GM19463 (cell line): ENCODE measurements at regions not wholly inside any gene's neighbourhood (a gene's known extent, or its start where the extent isn't known, plus 50 kb on each side); places are given as distances from the start of the nearest gene placed in this dataset.
"Not testable (repeated sequence)": the region's sequence is repeated elsewhere in the genome, so short reads cannot be mapped to it uniquely, and the experiment has no call there.

Source experiments
- ATAC-seq: cut with Tn5 transposase; IDR thresholded peaks from one replicate; pipeline ENCODE4 v1.9.1; 2021; ENCODE audit warnings: mild to moderate bottlenecking, moderate library complexity; ENCODE audit not compliant: unreplicated experiment

DNA sequence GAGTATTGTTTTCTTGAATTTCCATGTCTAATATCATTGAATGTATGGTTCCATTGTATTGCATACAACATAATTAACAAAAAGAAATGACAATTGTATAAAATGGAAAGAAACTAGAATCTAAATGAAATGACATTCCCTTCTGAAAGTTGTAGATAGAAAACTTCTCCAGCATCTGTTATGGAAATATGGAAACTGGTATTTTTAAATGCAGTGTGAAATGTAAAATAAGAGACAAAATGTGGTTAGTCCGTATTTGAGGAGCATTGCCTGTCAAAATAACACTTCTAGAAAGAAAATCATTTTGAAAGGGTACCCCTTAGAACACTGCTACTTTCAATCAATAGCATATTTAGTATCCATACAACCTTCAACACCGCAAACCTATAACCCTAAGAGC lies 286.3 kb upstream of the CELF2 start:
- ATAC-seq, result no peak

DNA sequence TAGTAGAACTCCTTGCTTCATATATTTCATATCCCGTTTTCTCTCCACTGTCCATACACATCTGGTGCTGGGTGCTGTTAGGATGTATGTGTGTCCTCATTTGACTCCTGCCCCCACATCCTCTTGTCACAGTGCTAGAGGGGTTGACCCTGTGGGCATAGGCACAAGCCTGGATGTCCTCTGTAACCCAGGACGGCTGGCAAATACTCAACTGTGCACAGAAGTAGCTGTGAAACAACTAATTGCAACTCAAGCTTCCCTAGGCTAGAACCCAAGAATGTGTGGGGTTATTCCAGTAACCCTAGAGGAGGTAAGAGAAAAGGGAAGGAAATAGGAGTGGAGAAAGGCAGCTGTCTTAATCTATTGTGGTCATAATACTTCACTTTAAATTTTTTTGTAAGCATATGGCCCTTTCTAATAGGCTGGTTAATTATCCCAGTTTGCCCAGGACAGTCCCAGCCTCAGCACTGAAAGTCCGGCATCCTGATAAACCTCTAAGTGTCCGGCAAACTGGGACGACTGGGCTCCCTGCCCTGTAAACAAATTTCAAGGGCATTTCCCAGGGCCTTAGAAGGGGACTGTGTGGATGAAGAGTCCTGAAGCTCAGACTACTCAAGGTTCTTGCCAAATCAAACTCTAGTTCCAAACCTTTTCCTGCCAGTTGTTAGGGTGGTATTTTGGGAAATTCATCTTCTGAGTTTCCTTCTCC lies 283.2 kb upstream of the CELF2 start:
- ATAC-seq, result no peak

DNA sequence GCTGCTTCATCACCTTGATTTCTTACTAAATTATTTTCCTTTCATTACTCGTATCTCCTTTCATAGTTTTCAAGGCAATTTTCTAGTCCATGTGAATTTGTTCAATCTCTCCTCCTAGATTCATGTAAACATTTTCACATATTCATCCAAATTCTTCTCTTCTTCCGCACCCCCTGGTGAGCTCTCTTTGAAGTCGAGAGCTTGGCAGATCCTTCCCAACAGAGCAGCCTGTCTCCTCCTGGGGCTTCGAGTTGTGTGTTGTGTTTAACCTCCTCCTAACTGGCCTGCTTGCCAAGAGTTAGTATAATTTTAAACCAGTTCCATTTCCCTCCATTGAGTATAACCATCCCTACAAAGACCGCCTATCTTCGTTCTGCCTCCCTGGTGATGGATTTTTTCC lies 272.4 kb upstream of the CELF2 start:
- no peak for ATAC-seq

DNA sequence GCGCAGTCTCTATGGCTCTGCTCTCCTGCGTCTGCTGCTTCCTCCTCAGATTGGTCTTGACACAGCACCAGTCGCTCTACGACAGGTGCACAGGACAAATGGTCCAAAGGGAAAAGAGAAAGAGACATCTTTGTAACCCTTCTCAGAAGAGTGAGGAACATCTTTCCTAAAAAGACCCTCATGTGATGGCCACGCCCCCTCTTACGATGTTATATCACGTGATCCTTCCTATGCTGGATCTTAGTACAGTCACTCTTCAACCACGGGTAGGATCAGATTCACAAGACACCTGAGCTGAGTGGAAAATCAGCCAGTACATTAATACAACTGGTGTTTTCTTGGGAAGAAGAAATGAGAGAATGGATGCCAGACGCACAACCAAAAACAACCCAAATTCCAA lies 262.2 kb upstream of the CELF2 start:
- no peak for ATAC-seq

DNA sequence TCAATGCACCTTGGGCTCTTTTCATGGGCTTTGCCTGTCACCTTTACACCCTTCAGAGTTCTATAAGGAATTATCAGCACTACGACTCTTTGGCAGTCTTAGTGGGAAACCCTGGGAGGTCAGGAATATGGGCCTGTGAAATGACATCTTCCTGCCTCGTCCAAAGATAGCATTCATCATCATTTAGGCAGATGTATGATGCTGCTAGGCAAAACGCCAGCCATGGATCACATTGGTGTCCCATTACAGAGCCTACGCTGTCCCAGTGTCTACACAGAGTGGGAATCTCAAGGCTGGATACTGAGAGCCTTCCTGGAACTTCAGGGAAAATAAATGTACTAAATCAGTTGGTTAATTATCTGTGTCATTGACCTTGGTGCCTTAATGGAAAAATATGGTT lies 259.4 kb upstream of the CELF2 start:
- no peak for ATAC-seq

DNA sequence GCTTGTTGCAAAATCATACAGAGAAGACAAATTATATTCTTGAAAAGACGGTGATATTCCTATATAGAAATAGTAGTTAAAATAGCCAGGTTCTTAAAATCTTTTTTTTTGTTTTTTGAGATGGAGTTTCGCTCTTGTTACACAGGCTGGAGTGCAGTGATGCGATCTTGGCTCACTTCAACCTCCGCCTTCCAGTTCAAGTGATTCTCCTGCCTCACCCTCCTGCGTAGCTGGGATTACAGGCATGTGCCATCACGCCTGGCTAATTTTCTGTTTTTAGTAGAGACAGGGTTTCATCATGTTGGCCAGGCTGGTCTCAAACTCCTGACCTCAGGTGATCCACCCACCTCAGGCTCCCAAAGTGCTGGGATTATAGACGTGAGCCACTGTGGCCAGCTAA lies 257.9 kb upstream of the CELF2 start:
- not testable (repeated sequence) for ATAC-seq

DNA sequence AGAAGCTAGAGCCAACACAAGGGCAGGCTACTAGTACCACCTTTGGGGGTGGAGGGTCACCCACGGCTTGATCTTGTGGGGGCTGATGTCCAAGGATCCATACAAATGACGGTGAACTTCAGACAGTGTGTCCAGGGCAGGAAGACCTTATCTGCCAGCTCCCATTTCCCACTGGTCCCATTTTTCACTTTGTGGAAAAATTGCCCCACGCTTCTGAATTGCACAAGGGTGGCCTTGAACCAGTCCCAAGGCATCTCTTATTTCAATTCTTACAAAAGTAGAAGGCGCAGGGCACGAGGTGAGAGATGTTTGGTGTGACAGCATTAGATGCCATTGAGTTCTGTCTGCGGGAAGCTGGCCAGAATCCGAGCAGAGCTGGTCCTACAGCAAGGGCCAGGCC lies 252.7 kb upstream of the CELF2 start:
- no peak for ATAC-seq

DNA sequence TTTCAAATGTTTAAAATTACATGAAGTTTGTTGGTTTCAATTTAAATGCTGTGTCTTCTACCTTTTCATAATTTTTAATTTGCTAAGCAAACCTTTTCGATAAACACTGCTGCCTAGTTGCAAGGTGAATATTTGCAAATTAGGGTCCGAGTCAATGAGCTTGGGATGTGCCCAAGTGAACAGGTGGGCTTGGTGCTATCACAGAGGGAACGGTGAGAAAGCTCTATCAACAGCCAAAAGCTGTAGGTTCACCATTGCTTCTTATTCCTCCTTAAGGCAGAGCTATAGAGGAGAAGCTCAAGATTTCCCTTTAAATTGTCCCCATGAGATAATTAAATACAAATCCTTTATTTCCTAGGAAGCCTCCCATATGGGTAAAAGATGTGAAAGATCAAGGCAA lies 245.3 kb upstream of the CELF2 start:
- no peak for ATAC-seq

DNA sequence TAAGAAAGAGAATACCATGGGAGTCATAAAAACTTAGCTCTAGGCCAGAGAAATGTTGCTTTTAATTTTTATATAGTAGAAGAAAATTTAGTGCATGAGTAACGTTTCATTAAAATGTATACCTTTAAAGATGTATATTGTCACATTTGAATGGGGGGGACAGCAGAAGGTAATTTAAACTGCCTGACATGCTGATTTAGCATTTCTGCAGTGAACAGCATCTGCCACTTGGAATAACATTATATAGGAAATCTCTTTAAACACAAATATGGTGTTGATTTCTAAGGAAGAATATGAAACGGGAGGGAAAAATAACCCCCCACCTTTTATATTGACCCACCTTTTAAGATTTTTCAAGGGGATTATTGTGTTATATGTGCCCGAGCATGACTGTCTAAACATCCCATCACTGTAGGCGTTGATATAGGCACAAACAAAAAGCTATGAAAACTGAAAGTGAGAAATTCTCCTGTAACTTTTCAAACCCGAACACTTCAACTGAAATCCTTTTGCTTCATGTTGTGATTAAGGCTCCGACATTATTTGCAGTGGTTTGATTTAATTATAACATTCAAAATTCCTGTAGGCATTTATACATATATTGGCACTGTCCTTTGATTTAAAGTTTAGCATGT lies 244.7 kb upstream of the CELF2 start:
- ATAC-seq, result no peak

DNA sequence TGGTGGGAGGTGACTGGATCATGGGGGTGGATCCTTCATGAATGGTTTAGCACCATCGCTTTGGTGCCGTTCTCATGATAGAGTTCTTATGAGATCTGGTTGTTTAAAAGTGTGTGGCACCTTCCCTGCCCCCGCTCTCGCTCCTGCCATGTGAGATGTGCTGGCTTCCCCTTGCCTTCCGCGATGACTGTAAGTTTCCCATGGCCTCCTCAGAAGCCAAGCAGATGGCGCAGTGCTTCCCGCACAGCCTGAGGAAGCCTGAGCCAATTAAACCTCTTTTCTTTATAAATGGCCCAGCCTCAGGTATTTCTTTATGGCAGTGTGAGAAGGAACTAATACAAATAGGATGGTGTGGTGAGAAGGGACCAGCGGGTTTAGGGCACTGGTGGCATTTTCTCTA lies 243.3 kb upstream of the CELF2 start:
- no peak for ATAC-seq

DNA sequence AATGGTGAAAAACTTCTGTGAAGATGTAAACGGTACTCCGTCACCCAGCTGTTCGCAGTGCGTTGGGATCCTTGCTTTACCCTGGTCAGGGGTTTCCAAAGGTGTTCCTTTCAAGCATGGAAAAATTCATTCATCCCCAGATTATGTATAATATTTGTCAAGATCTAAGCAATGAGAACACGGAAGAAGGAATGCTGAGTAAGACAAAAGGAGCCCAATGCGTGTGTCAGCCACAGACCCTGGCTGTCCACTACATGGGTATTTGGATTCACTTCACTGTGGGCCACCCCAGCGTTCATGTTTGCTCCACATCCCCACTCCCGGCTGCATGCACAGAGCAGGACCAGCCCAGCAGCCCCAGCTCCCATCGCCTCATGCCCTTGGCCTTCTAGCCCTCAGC lies 241.3 kb upstream of the CELF2 start:
- ATAC-seq, result no peak

DNA sequence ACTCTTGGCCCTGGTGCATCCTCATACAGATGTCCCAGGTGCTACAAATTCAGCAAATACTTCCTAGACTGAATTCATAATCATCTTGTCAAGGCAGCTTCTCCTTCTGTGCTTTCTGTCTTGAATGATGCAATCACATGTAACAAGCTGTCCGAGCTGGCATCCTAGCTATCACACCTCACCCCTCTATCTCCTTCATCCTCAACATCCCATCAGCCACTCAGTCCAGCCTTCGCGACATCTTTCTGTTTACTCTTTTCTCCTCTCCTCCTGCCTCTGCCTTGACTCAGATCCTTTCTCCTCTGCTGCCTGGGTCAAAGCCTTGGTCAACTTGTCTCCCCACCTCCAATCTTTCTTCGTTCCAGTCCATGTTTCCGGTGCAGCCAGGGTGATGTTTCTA lies 240.4 kb upstream of the CELF2 start:
- ATAC-seq, result no peak

DNA sequence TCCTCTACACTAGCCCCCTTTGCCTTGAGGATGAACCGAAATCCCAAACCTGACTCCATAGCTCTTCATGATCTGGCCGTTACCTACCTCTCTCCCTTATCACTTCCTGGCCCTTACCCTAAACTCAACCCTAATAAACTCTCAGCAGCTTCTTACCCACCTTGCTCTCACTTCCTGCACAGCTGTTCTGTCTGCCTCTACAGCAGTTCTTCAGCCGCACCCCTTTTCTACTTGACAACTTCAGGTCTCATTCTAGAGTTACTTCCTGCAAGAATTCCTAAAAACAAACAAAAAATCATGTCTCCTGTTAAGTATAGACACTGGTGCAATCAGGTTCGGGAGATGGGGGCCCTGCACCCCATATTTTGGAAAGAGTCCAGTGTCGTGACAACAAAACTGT lies 239.9 kb upstream of the CELF2 start:
- ATAC-seq, result no peak

DNA sequence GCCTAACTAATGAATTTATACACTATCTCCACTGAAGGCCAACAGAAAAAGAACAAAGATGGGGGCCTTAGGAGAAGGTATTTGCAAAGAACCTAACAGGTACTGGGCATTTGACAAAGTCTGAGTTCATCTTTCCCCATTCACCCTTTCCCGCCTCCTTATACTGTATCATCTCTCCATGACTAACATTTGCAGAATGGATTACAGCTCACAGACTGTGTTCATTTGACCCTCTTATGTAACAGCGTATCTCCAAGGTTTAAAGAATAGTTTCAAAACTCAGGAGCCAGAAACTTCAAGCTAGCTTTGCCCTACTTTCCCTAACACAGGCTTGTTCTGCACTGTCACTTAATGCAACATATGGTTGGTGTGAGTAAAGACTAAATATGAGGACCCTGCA lies 238.7 kb upstream of the CELF2 start:
- ATAC-seq, result no peak

DNA sequence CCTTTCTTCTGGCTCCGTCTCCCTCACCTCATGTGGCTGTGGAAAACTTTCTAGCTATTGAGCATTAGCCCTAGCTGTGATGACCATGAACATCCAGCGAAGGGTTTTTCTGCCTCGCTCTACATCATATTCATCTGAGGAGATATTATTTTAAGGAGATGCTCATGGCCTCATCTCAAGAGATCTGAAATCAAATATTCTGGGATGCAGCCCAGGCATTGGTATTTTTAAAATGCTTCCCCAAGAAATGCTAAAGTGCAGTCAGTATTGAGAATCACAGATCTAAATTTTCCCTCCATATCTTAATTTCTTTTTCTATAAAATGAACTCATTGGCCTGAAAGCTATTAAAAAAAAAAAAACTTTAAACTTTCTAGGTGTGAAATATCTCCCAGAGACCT lies 238.2 kb upstream of the CELF2 start:
- ATAC-seq, result no peak

DNA sequence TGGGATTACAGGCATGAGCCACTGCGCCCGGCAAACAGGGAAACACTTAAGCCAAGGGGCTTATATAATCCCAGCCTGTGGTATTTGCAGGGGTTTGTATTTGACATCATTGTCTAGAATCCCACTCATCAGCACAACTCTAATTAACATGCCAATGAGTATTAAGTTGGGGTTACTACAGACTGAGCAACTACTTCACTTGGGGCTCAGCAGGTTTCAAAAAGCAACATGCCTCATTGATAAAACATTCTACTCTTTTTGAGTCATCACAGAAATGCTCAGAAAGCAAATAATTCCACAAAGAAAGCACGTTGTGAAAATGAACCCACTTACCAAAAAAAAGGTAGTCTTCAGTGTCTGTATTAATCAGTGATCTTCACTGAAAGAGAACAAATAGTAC lies 236.9 kb upstream of the CELF2 start:
- no peak for ATAC-seq

DNA sequence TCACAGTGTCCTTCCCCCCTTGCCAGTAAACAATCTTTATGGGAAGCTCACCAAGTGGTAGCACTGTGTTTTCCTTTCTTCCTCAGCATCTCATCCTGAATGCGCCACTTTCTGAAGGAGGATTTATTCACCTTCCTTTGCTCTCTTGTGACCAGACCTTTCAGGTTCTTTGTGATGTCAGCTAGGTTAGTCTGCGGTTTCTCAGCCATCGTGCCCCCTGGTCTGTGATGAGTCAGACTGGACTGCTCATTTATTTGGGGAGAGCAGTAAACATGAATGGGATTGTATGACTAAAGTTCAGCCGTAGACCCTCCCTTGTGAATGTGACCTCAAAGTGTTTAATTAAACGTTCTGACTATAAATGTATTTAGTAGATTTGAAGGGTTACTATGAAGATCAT lies 235.1 kb upstream of the CELF2 start:
- no peak for ATAC-seq

DNA sequence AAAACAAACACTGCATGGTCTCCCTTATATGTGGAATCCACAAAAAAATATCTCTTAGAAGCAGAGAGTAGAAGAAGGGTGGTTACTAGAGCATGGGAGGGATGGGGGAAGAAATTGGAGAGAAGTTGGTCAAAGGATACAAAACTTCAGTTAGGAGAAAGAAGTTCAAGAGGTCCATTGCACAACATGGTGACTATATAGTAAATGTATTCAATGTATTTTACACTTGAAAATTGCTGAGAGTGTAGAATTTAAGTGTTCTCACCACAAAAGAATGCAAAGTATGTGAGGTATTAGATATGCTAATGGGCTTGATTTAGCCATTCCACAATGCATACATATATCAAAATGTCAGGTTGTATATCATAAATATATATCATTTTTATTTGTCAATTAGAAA lies 232.0 kb upstream of the CELF2 start:
- ATAC-seq, result no peak

DNA sequence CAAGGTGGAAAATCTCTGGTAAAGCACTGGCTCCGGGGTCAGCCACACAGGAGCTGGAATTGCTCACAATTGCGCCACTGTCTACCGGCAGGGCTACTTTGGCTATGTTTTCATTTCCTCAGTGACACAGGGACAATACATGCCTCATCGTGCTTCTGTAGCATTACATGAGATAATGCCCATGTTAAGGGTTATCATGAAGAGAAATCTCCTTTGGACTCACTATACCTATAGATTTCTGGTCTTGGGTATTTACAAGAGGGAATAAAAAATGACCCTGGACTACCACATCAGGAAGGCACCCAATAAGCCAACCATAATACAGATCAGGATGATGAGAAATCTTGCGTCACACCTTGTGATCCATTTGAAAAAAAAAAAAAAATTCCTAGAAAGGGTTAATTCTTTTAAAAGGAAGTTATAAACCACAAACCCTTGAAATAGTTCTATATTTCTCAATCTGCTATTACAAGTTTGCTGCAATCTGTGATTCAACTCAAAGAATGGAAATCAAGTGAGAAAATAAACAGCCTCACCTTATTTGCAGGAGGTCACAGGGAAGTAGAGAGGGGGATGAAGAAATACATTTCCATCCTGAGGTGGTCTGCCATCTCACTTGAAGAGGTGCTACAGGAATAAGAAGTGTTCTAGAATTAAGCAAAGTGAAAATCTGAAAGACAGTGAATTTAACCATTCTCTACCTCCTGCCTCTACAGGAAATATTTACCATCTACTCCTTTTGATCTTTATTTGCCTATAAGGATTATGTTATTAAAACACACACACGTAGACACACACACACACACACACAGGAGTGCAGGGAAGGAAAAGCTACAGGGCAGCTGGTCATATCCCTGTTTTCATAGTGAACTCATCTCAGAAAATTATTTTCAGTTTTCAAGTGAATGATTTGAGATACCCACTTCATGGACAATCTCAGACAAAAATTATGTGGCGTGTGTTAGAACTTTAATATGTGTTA lies 231.3 kb upstream of the CELF2 start:
- ATAC-seq, result no peak

DNA sequence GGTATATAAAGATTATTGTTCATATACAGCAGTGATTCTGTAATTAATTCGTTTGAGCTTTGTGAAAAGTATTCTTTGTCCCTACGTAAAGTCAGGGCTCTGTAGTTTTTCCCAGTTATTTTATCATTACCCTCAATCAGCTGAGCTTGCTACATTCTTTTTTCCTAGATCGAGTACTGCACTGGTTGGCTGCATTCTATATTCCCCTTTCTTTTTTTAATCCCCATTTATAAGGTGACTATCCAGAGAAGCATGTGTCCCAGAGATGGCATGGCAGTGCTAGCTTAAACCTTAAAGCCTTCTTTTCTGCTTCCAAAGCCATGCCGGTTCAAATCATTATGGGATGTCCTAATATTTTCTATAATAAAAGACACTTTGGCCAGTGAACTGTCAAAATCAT lies 230.1 kb upstream of the CELF2 start:
- ATAC-seq, result no peak

DNA sequence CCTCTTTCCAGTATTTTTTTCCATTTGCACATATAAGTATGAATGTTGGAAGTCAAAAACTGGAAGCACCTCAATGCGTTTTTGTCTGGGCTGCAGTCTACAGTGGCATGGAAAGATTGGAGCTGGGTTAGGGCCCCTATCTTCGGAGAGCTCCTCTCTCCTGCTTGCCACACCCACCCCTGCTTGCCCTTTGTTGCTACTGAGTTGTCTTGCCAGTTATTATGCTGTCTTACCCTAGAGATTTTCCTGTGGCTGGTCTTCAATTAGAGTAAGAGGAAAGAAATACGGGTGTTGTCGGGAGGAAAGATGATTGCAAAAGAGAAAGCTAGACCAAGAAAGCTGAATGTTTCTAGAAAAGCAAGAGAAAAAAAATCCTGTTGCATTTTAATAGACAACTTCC lies 228.9 kb upstream of the CELF2 start:
- ATAC-seq, result no peak

DNA sequence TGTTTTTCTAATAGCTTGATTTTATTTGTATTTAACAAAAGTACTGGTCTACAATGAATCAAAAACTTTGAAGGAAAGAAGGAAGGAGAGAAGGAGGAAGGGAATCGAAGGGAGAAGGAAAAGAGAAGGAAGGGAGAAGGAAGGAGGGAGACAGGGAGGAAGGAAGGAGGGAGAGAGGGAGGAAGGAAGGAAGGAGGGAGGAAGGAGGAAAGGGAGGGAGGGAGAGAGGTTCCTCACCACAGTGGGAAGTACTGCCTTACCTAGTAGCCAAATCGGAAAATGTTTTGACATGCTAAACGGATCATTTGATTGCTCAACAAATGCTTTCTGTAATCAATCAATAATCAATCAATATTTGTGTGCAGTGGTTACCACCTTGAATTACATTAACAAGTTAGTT lies 225.8 kb upstream of the CELF2 start:
- ATAC-seq, result no peak
